ENCODE measurements at regions not wholly inside any gene's neighbourhood (a gene's known extent, or its start where the extent isn't known, plus 50 kb on each side); places are given as distances from the start of the nearest gene placed in this dataset.

DNA sequence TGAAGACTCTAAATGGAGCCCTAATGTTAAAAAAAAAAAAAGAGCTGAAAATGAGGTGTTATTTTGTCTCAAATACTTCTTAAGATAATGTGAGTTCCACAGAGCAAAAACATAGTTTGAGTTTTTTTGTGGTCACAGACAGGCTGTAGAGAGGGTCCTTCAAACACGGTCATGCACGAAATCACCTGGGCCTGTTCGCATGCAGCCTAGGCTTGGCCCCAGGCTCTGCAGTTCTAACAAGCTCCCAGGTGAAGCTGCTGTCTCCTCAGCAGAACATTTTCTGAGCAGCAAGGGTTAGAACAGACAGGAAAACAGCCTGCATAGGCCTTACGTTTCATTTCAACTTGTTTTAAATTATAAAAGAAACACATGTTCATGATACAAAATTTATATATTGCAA, 65.4 kb upstream of the TBPL2 start:
- CTCF ChIA-PET: no interaction called here
- BruUV-seq (replicated peaks): no TSS peak
- no peaks in the 10 kb centered on the region for H3K4me1 ChIP-seq (ENCODE audit: insufficient read depth, low read length)

GRCh38 chr14:55508676-55509075, 68.3 kb upstream of the TBPL2 start:
- POLR2A ChIA-PET (ENCODE audit: unreplicated experiment): no interaction called here
- no peaks in the 10 kb centered on the region for H3K79me2 ChIP-seq (ENCODE audit: low read length)
- no TSS peak for BruUV-seq (replicated peaks)
- TF ChIP-seq EZH2phosphoT487 (IDR thresholded peaks at IDR 0.05; ENCODE audit: borderline replicate concordance, low read length): no peak
- no peak for TF ChIP-seq CTCF (conservative IDR thresholded peaks at IDR 0.05; ENCODE audit: low read depth, low read length)
- TF ChIP-seq EZH2 (IDR thresholded peaks at IDR 0.05; ENCODE audit: low read length, unreplicated experiment): no peak
- H4K20me1 ChIP-seq (ENCODE audit: low read length): no peaks in the 10 kb centered on the region
- H3K27ac ChIP-seq (ENCODE audit: low read length): no peak overlapping the region
- no peaks in the 10 kb centered on the region for H3K27me3 ChIP-seq (ENCODE audit: low read length)
- CTCF ChIA-PET: no interaction called here
- no peak overlapping the region for H3K4me2 ChIP-seq (ENCODE audit: low read length)
- H3K36me3 ChIP-seq (ENCODE audit: low read depth, low read length): no peaks in the 10 kb centered on the region
- DNase-seq (no peak), ATAC-seq (no peak)
- H3K9ac ChIP-seq (ENCODE audit: low read length): no peak overlapping the region
- H3K9me2 ChIP-seq (replicated peaks; ENCODE audit: low read length): no peaks in the 10 kb centered on the region
- intact Hi-C loops (cut with micrococcal nuclease): no loop called here
- H3K9me3 ChIP-seq (ENCODE audit: low read length): no peaks in the 10 kb centered on the region
- H2AFZ ChIP-seq (ENCODE audit: low read length): no peak overlapping the region
- no peaks in the 10 kb centered on the region for H3K4me1 ChIP-seq (ENCODE audit: insufficient read depth, low read length)
- no peak overlapping the region for H3K4me3 ChIP-seq (ENCODE audit: low read length)
- no peaks in the 10 kb centered on the region for H3F3A ChIP-seq (ENCODE audit: low read length, unreplicated experiment)

More for the DNA sequence above, 65.4 kb upstream of the TBPL2 start:
- Histone ChIP-seq H3K27ac (ENCODE audit: low read length) (no peak overlapping the region), H3K27me3 (ENCODE audit: low read length) (no peaks in the 10 kb centered on the region), H2AFZ (ENCODE audit: low read length) (no peak overlapping the region), H3K4me2 (ENCODE audit: low read length) (no peak overlapping the region), H3K9me3 (ENCODE audit: low read length) (no peaks in the 10 kb centered on the region), H3K36me3 (ENCODE audit: low read depth, low read length) (no peaks in the 10 kb centered on the region), H3K9me2 (replicated peaks; ENCODE audit: low read length) (no peaks in the 10 kb centered on the region), H3K9ac (ENCODE audit: low read length) (no peak overlapping the region), H3F3A (ENCODE audit: low read length, unreplicated experiment) (no peaks in the 10 kb centered on the region), H4K20me1 (ENCODE audit: low read length) (no peaks in the 10 kb centered on the region), H3K79me2 (ENCODE audit: low read length) (no peaks in the 10 kb centered on the region), H3K4me3 (ENCODE audit: low read length) (no peak overlapping the region)
- TF ChIP-seq EZH2 (IDR thresholded peaks at IDR 0.05; ENCODE audit: low read length, unreplicated experiment) (no peak), EZH2phosphoT487 (IDR thresholded peaks at IDR 0.05; ENCODE audit: borderline replicate concordance, low read length) (no peak), CTCF (conservative IDR thresholded peaks at IDR 0.05; ENCODE audit: low read depth, low read length) (no peak)
- intact Hi-C loops (cut with micrococcal nuclease): no loop called here
- no peak for ATAC-seq
- POLR2A ChIA-PET (ENCODE audit: unreplicated experiment): interaction anchor here (0.5 kb wide), 1 partner anchor 961 kb away, joined by 3 read pairs; no protein-coding TSS in a partner anchor
- DNase-seq: no peak

GRCh38 chr14:55512421-55512820, 67.6 kb upstream of the KTN1 start:
- Histone ChIP-seq H3K27ac (ENCODE audit: low read length) (no peak overlapping the region), H3K9me3 (ENCODE audit: low read length) (no peaks in the 10 kb centered on the region), H3K4me1 (ENCODE audit: insufficient read depth, low read length) (peaks cover 8% of the 10 kb centered on the region; the same call in 1 of the 2 replicates), H3K9me2 (replicated peaks; ENCODE audit: low read length) (no peaks in the 10 kb centered on the region), H3K9ac (ENCODE audit: low read length) (no peak overlapping the region), H3K79me2 (ENCODE audit: low read length) (no peaks in the 10 kb centered on the region), H2AFZ (ENCODE audit: low read length) (no peak overlapping the region), H3K4me2 (ENCODE audit: low read length) (no peak overlapping the region), H3K4me3 (ENCODE audit: low read length) (no peak overlapping the region), H4K20me1 (ENCODE audit: low read length) (no peaks in the 10 kb centered on the region), H3K27me3 (ENCODE audit: low read length) (no peaks in the 10 kb centered on the region), H3F3A (ENCODE audit: low read length, unreplicated experiment) (no peaks in the 10 kb centered on the region), H3K36me3 (ENCODE audit: low read depth, low read length) (no peaks in the 10 kb centered on the region)
- no peak for TF ChIP-seq CTCF (conservative IDR thresholded peaks at IDR 0.05; ENCODE audit: low read depth, low read length)
- no peak for TF ChIP-seq EZH2phosphoT487 (IDR thresholded peaks at IDR 0.05; ENCODE audit: borderline replicate concordance, low read length)
- no peak for TF ChIP-seq EZH2 (IDR thresholded peaks at IDR 0.05; ENCODE audit: low read length, unreplicated experiment)
- ATAC-seq (no peak), DNase-seq (no peak)
- intact Hi-C loops (cut with micrococcal nuclease): no loop called here
- no TSS peak for BruUV-seq (replicated peaks)
- POLR2A ChIA-PET (ENCODE audit: unreplicated experiment): no interaction called here
- CTCF ChIA-PET: no interaction called here

All from PC-3 (cell line).